Lung (tissue), 11 donors: ENCODE measurements at regions not wholly inside any gene's neighbourhood (a gene's known extent, or its start where the extent isn't known, plus 50 kb on each side); places are given as distances from the start of the nearest gene placed in this dataset.

Experiments
- ATAC-seq: fragments of 200-7000 bp; cut with Tn5 transposase; one replicate; pipeline ENCODE4 v1.9.1; 2020; ENCODE audit warnings: moderate number of reproducible peaks; ENCODE audit not compliant: insufficient read depth, low FRiP score
- DNase-seq, 3 donors: peaks; one replicate each; pipeline ENCODE4 v3.0.0-alpha.2; 2013 to 2017
- H3K27ac ChIP-seq, 2 donors: one replicate each; pipeline ENCODE4 v1.5.1; 2013; ENCODE audit warnings: mild to moderate bottlenecking in 2 of 2, moderate library complexity in 2 of 2, control low read depth in 1 of 2, inconsistent platforms in 1 of 2, low read depth in 1 of 2, low read length in 1 of 2
- H3K27me3 ChIP-seq, 3 donors: one replicate each; pipeline ENCODE4 v1.5.1; 2013; ENCODE audit warnings: low read length in 2 of 3; ENCODE audit not compliant: control insufficient read depth in 3 of 3, insufficient read depth in 3 of 3
- H3K36me3 ChIP-seq, 4 donors: one replicate each; pipeline ENCODE4 v1.5.1; 2013; ENCODE audit warnings: low read length in 4 of 4, mild to moderate bottlenecking in 1 of 4, moderate library complexity in 1 of 4; ENCODE audit not compliant: control insufficient read depth in 4 of 4, insufficient read depth in 4 of 4
- H3K4me1 ChIP-seq, 5 donors: one replicate each; pipeline ENCODE4 v1.5.1; 2013; ENCODE audit warnings: low read length in 5 of 5, mild to moderate bottlenecking in 2 of 5, moderate library complexity in 1 of 5; ENCODE audit not compliant: control insufficient read depth in 5 of 5, insufficient read depth in 5 of 5
- H3K4me3 ChIP-seq: one replicate; pipeline ENCODE4 v1.5.1; 2013; ENCODE audit warnings: mild to moderate bottlenecking, control low read depth, moderate library complexity
- H3K9ac ChIP-seq, 2 donors: one replicate each; pipeline ENCODE4 v1.5.1; 2013; ENCODE audit warnings: low read length in 2 of 2, control low read depth in 1 of 2; ENCODE audit not compliant: insufficient read depth in 1 of 2
- H3K9me3 ChIP-seq, 4 donors: one replicate each; pipeline ENCODE4 v1.5.1; 2013; ENCODE audit warnings: low read length in 3 of 4, mild to moderate bottlenecking in 1 of 4, moderate library complexity in 1 of 4; ENCODE audit not compliant: control insufficient read depth in 4 of 4, insufficient read depth in 3 of 4
- CTCF ChIP-seq: IDR thresholded peaks from 2 replicates; pipeline ENCODE4 v1.5.1; 2012; ENCODE audit warnings: mild to moderate bottlenecking; ENCODE audit errors: control extremely low read depth, extremely low read depth
- WGBS, 2 donors: extraction: QIAGEN DNeasy Blood & Tissue Kit; methylation state at CpG; one replicate each; pipeline ENCODE4 v1.1.7; 2013; 5-methylcytosine and 5-hydroxymethylcytosine counted together
- donor health status: control.
- donor health status: control.
- donor health status: Bipolar disorder and iron deficiency.
- donor health status: healthy.
- donor health status: DM: yes; HTN: yes; CAD: no.

- no peak overlapping the region for H3K9ac ChIP-seq
- DNase-seq (peak in 1 of 3 donors; percentile 2), ATAC-seq (no peak)
- H3K27ac ChIP-seq: no peak overlapping the region
- 72 to 83% methylated on average over 3 of the region's 3 CpGs for WGBS, 2 donors
- no peak overlapping the region for H3K4me3 ChIP-seq
- H3K27me3 ChIP-seq: peaks cover 0 to 2% (median 0%) of the 10 kb centered on the region in 3 donors
- peaks cover 0 to 13% (median 2%) of the 10 kb centered on the region in 5 donors for H3K4me1 ChIP-seq
- no peaks in the 10 kb centered on the region for H3K36me3 ChIP-seq
- peaks cover 0 to 7% (median 0%) of the 10 kb centered on the region in 4 donors for H3K9me3 ChIP-seq
- no peak for TF ChIP-seq CTCF
Measured at GRCh38 chr7:68317476-68317875, 1280.8 kb upstream of the AUTS2 start.

GRCh38 chr7:68319061-68319460 lies 1279.2 kb upstream of the AUTS2 start:
- peaks cover 0 to 7% (median 0%) of the 10 kb centered on the region in 4 donors for H3K9me3 ChIP-seq
- H3K27ac ChIP-seq: no peak overlapping the region
- TF ChIP-seq CTCF: no peak
- ATAC-seq (no peak), DNase-seq (peak in 2 of 3 donors; percentile 1 to 34)
- no peaks in the 10 kb centered on the region for H3K36me3 ChIP-seq
- H3K9ac ChIP-seq: no peak overlapping the region
- peaks cover 0 to 2% (median 0%) of the 10 kb centered on the region in 3 donors for H3K27me3 ChIP-seq
- no peak overlapping the region for H3K4me3 ChIP-seq
- H3K4me1 ChIP-seq: peaks cover 0 to 13% (median 2%) of the 10 kb centered on the region in 5 donors

- Histone ChIP-seq H3K27me3 (peaks cover 0 to 2% (median 0%) of the 10 kb centered on the region in 3 donors), H3K9ac (no peak overlapping the region), H3K27ac (peak overlapping the region; percentile 6 to 55), H3K4me3 (no peak overlapping the region), H3K36me3 (no peaks in the 10 kb centered on the region), H3K4me1 (peaks cover 0 to 13% (median 2%) of the 10 kb centered on the region in 5 donors), H3K9me3 (peaks cover 0 to 3% (median 0%) of the 10 kb centered on the region in 4 donors)
- 22 to 42% methylated on average over 4 of the region's 4 CpGs for WGBS, 2 donors
- ATAC-seq (no peak), DNase-seq (peak; percentile 11 to 55 (median 36))
- TF ChIP-seq CTCF: no peak
Measured at GRCh38 chr7:68321076-68321639, 1277.1 kb upstream of the AUTS2 start.
